ENCODE measurements at regions not wholly inside any gene's neighbourhood (a gene's known extent, or its start where the extent isn't known, plus 50 kb on each side); places are given as distances from the start of the nearest gene placed in this dataset.
"Not testable (repeated sequence)": the region's sequence is repeated elsewhere in the genome, so short reads cannot be mapped to it uniquely, and the experiment has no call there.

GRCh38 chr10:125554016-125554703, 128.8 kb downstream of the TEX36 start:
- DNase-seq (ENCODE audit: low read depth) = no peak

GRCh38 chr10:125553091-125553490, 129.9 kb downstream of the TEX36 start:
- DNase-seq (ENCODE audit: low read depth) = no peak

GRCh38 chr10:125551247-125551646, 131.7 kb downstream of the TEX36 start:
- no peak for DNase-seq (ENCODE audit: low read depth)

- no peak for DNase-seq (ENCODE audit: low read depth)
These were observed 132.6 kb downstream of the TEX36 start for GRCh38 chr10:125550362-125550761.

- no peak for DNase-seq (ENCODE audit: low read depth)
These were observed 133.3 kb downstream of the TEX36 start for GRCh38 chr10:125549653-125550052.

- DNase-seq (ENCODE audit: low read depth) = no peak
These were observed 134.1 kb downstream of the TEX36 start for GRCh38 chr10:125548878-125549277.

- DNase-seq (ENCODE audit: low read depth) = no peak
These were observed 134.6 kb downstream of the TEX36 start for GRCh38 chr10:125548356-125548755.

GRCh38 chr10:125547010-125547650, 135.8 kb downstream of the TEX36 start:
- DNase-seq (ENCODE audit: low read depth) = no peak

- DNase-seq (ENCODE audit: low read depth) = no peak
These were observed 139.2 kb downstream of the TEX36 start for GRCh38 chr10:125543796-125544195.

GRCh38 chr10:125538947-125539731, 143.8 kb downstream of the TEX36 start:
- DNase-seq (ENCODE audit: low read depth) = peak; percentile 1

GRCh38 chr10:125536236-125536635, 146.7 kb downstream of the TEX36 start:
- DNase-seq (ENCODE audit: low read depth) = no peak

- no peak for DNase-seq (ENCODE audit: low read depth)
These were observed 147.4 kb downstream of the TEX36 start for GRCh38 chr10:125535559-125535958.

- DNase-seq (ENCODE audit: low read depth) = no peak
These were observed 148.4 kb downstream of the TEX36 start for GRCh38 chr10:125534515-125534914.

- DNase-seq (ENCODE audit: low read depth) = no peak
These were observed 149.1 kb downstream of the TEX36 start for GRCh38 chr10:125533866-125534265.

- DNase-seq (ENCODE audit: low read depth) = peak; percentile 9
These were observed 151.5 kb downstream of the TEX36 start for GRCh38 chr10:125531465-125531864.

- DNase-seq (ENCODE audit: low read depth) = no peak
These were observed 159.6 kb downstream of the TEX36 start for GRCh38 chr10:125523347-125523746.

GRCh38 chr10:125521721-125522680, 161.0 kb downstream of the TEX36 start:
- peak; percentile 6 for DNase-seq (ENCODE audit: low read depth)

- no peak for DNase-seq (ENCODE audit: low read depth)
These were observed 162.0 kb downstream of the TEX36 start for GRCh38 chr10:125520968-125521367.

- not testable (repeated sequence) for DNase-seq (ENCODE audit: low read depth)
These were observed 164.6 kb downstream of the TEX36 start for GRCh38 chr10:125518397-125518796.

- no peak for DNase-seq (ENCODE audit: low read depth)
These were observed 167.4 kb downstream of the TEX36 start for GRCh38 chr10:125515571-125515970.
